Progenitor cell of endocrine pancreas (in vitro differentiated cells): ENCODE measurements at regions not wholly inside any gene's neighbourhood (a gene's known extent, or its start where the extent isn't known, plus 50 kb on each side); places are given as distances from the start of the nearest gene placed in this dataset.

Source experiments
- DNase-seq: peaks from one replicate; pipeline ENCODE4 v3.0.0; 2021; ENCODE audit warnings: low spot score; ENCODE audit not compliant: unreplicated experiment
- H3K27ac Mint-ChIP-seq: 2 replicates; pipeline ENCODE4 v1.8.0; 2021; ENCODE audit warnings: mild to moderate bottlenecking, moderate library complexity, mixed read lengths
- H3K27me3 Mint-ChIP-seq: 2 replicates; pipeline ENCODE4 v1.8.0; 2021; ENCODE audit warnings: mixed read lengths
- H3K36me3 Mint-ChIP-seq: 2 replicates; pipeline ENCODE4 v1.8.0; 2022; ENCODE audit warnings: mixed read lengths; ENCODE audit not compliant: insufficient read depth
- H3K4me1 Mint-ChIP-seq: 2 replicates; pipeline ENCODE4 v1.8.0; 2021; ENCODE audit warnings: low read depth, mixed read lengths
- H3K4me3 Mint-ChIP-seq: 2 replicates; pipeline ENCODE4 v1.8.0; 2021; ENCODE audit warnings: low read depth, mild to moderate bottlenecking, moderate library complexity, mixed read lengths
- H3K9me3 Mint-ChIP-seq: 2 replicates; pipeline ENCODE4 v1.8.0; 2021; ENCODE audit warnings: low read depth, mixed read lengths
- CTCF ChIP-seq: fragments of 200-600 bp; sonication (generic); IDR thresholded peaks from one replicate; pipeline ENCODE4 v1.5.0; 2021; ENCODE audit warnings: antibody characterized with exemption, mild to moderate bottlenecking; ENCODE audit not compliant: unreplicated experiment

- no peaks in the 10 kb centered on the region for H3K36me3 Mint-ChIP-seq
- DNase-seq: no peak
- no peak overlapping the region for H3K27ac Mint-ChIP-seq
- H3K27me3 Mint-ChIP-seq: no peaks in the 10 kb centered on the region
- no peak for TF ChIP-seq CTCF
- H3K9me3 Mint-ChIP-seq: no peaks in the 10 kb centered on the region
- no peaks in the 10 kb centered on the region for H3K4me1 Mint-ChIP-seq
- H3K4me3 Mint-ChIP-seq: no peak overlapping the region
Measured at GRCh38 chr10:4111643-4112042, 326.6 kb upstream of the KLF6 start.

GRCh38 chr10:4109469-4109868 lies 324.5 kb upstream of the KLF6 start:
- Mint-ChIP-seq H3K27ac (no peak overlapping the region), H3K4me3 (no peak overlapping the region), H3K36me3 (no peaks in the 10 kb centered on the region), H3K4me1 (no peaks in the 10 kb centered on the region), H3K27me3 (no peaks in the 10 kb centered on the region), H3K9me3 (peaks cover 7% of the 10 kb centered on the region)
- DNase-seq: no peak
- TF ChIP-seq CTCF: no peak

GRCh38 chr10:4108693-4109092 lies 323.7 kb upstream of the KLF6 start:
- no peak overlapping the region for H3K4me3 Mint-ChIP-seq
- TF ChIP-seq CTCF: no peak
- no peak for DNase-seq
- H3K27ac Mint-ChIP-seq: no peak overlapping the region
- H3K9me3 Mint-ChIP-seq: peaks cover 7% of the 10 kb centered on the region
- H3K4me1 Mint-ChIP-seq: no peaks in the 10 kb centered on the region
- no peaks in the 10 kb centered on the region for H3K27me3 Mint-ChIP-seq
- no peaks in the 10 kb centered on the region for H3K36me3 Mint-ChIP-seq

GRCh38 chr10:4107285-4107851 lies 322.4 kb upstream of the KLF6 start:
- Mint-ChIP-seq H3K4me1 (no peaks in the 10 kb centered on the region), H3K4me3 (no peak overlapping the region), H3K27ac (no peak overlapping the region), H3K36me3 (no peaks in the 10 kb centered on the region), H3K9me3 (peaks cover 11% of the 10 kb centered on the region), H3K27me3 (no peaks in the 10 kb centered on the region)
- TF ChIP-seq CTCF: no peak
- DNase-seq: no peak

GRCh38 chr10:4103603-4104002 lies 318.6 kb upstream of the KLF6 start:
- no peak for TF ChIP-seq CTCF
- H3K4me3 Mint-ChIP-seq: no peak overlapping the region
- H3K36me3 Mint-ChIP-seq: no peaks in the 10 kb centered on the region
- peaks cover 4% of the 10 kb centered on the region for H3K4me1 Mint-ChIP-seq
- no peak for DNase-seq
- peaks cover 11% of the 10 kb centered on the region for H3K9me3 Mint-ChIP-seq
- H3K27me3 Mint-ChIP-seq: no peaks in the 10 kb centered on the region
- H3K27ac Mint-ChIP-seq: no peak overlapping the region
